Fibroblast of lung (primary cell): ENCODE measurements at regions not wholly inside any gene's neighbourhood (a gene's known extent, or its start where the extent isn't known, plus 50 kb on each side); places are given as distances from the start of the nearest gene placed in this dataset.

ENCODE experiments used
- CTCF ChIP-seq, 2 donors: IDR thresholded peaks in 1 of 2; conservative IDR thresholded peaks in 1 of 2; 1 replicate in 1 of 2; 2 replicates in 1 of 2; pipeline ENCODE4 v1.5.1; 2011 to 2012; ENCODE audit warnings: low read length in 2 of 2, control low read depth in 1 of 2, inconsistent platforms in 1 of 2, low read depth in 1 of 2, mild to moderate bottlenecking in 1 of 2
- EZH2 ChIP-seq: IDR thresholded peaks from 2 replicates; pipeline ENCODE4 v1.5.1; 2012; ENCODE audit warnings: low read length, control low read depth, mild to moderate bottlenecking; ENCODE audit errors: missing control alignments

GRCh38 chr16:51834133-51834532, 683.1 kb upstream of the SALL1 start:
- TF ChIP-seq EZH2: no peak
- TF ChIP-seq CTCF (conservative IDR thresholded peaks at IDR 0.05 in 1 of 2, IDR thresholded peaks at IDR 0.05 in 1 of 2; ENCODE audit: low read depth in 1 of 2, low read length in 2 of 2): no peak
